DMS153 treated with DMSO at 0.1 percent for 48 hours (cell line): ENCODE measurements at regions not wholly inside any gene's neighbourhood (a gene's known extent, or its start where the extent isn't known, plus 50 kb on each side); places are given as distances from the start of the nearest gene placed in this dataset.

Source experiments
- DNase-seq: peaks from one replicate; lab custom pipeline; 2025; ENCODE audit not compliant: unreplicated experiment; lab: John Stamatoyannopoulos, UW

DNA sequence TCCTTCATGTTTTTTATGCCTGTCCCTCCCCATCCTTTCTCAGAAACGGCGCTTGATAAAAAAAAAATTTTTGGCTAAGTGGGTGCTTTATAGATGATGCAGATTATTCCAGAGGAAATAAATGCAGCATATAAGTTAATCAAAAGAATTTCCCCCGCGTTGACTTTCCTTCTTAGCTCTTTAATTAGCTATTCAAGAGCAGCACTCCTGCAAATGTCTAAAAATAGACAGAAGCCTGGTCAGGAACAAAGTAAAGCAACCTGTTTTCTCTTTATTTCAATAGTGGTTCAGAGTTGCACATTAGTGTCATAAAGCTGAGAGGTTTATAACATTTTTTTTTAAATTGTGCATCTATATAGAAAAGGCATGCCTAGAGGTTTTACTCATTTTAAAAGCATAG, 439.5 kb upstream of the LRRC7 start:
- no peak for DNase-seq

- no peak for DNase-seq
These were observed 438.2 kb upstream of the LRRC7 start for GRCh38 chr1:69129538-69129937.

DNA sequence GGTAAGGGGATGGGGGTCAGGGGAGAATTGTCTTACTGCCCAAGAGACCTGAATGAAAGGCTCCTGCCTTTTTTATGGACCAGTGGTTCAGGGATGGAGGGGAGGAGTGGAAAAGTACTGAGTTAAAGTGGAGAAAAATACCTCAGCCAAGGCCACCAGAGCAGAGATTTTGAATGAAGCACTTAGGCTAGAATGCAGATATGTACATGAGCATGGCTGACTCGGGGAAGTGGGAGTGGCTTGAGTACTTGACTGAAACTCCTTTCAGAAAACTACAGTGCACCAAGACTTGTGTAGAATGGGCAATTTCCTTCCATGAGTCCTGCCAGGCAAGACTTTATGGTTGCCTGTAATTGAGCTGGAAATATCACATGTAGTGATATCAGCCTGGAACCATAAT, 429.6 kb upstream of the LRRC7 start:
- DNase-seq: no peak

GRCh38 chr1:69139007-69139406, 428.7 kb upstream of the LRRC7 start:
- DNase-seq: no peak

DNA sequence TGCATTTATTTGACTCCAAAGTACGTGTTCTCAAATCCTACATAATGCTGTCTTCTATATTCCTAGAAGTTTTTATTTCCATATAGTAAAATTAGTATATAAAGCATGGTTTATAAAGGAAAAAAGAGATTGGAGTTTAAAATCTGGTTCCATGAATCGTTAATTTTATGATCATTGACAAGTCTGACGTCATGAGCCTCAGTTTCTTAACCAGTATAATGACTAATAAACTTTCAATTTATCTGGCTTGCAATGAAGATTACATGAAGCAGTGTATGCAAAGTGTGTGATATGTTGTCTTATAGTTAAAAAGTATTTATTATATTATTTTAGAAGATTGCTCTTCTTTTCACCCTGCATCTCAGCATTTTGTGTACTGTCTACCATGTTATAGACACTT, 421.4 kb upstream of the LRRC7 start:
- no peak for DNase-seq

GRCh38 chr1:69148731-69149130, 419.0 kb upstream of the LRRC7 start:
- no peak for DNase-seq

DNA sequence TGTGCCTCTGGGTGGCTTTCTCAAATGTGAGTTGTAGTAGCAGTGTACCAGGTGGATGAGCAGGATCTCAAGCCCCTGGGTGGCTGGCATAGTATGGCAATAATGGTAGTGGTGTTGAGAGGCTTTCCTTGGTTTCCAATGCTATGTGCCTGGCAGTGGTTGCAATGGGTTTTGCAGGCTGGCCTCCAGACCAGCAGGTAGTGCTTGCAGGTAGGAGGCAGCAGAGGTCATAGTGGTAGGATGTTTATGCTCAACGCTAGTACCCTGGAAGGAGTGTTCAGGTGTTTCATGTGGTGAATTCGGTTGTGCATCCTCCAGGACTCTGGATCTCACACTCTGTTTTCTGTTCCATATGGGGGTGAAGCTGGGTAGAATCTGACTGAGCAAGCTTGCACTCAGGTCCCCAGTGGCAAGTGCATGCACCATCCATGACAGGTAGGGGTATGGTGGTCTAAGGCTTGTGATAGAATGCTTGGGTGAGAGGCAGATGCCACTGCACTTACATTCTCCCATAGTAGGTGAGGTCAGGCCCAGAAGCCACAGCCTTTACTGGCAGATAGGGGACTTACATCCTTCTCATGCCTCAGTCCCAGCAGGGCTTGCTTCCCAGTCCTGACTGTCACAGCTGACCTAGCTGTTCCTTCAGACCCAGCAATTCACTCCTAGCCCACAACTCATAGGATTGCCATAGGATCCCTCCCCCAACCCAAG, 410.5 kb upstream of the LRRC7 start:
- no peak for DNase-seq

DNA sequence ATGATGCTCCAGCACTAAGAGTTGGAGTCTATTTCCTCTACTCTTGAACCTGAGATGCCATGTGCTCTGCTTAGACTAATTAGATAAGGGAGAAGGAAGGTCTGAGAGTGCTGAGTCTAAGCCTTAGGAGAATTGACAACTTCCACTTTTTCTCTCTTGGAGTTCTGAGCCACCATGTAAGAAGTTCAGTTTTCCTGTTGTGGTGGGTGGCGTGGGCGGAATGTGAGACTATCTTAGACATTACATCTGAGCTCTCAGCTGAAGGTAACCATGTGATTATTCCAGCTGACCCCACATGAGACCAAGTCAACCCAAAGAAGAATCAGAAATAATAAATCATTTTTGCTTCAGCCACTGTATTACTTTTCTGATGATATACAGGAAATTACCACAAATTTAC, 404.5 kb upstream of the LRRC7 start:
- DNase-seq: no peak

- DNase-seq: no peak
These were observed 403.9 kb upstream of the LRRC7 start for GRCh38 chr1:69163779-69164178.

- DNase-seq: no peak
These were observed 399.8 kb upstream of the LRRC7 start for GRCh38 chr1:69167876-69168275.

- DNase-seq: no peak
These were observed 396.5 kb upstream of the LRRC7 start for GRCh38 chr1:69171248-69171647.

DNA sequence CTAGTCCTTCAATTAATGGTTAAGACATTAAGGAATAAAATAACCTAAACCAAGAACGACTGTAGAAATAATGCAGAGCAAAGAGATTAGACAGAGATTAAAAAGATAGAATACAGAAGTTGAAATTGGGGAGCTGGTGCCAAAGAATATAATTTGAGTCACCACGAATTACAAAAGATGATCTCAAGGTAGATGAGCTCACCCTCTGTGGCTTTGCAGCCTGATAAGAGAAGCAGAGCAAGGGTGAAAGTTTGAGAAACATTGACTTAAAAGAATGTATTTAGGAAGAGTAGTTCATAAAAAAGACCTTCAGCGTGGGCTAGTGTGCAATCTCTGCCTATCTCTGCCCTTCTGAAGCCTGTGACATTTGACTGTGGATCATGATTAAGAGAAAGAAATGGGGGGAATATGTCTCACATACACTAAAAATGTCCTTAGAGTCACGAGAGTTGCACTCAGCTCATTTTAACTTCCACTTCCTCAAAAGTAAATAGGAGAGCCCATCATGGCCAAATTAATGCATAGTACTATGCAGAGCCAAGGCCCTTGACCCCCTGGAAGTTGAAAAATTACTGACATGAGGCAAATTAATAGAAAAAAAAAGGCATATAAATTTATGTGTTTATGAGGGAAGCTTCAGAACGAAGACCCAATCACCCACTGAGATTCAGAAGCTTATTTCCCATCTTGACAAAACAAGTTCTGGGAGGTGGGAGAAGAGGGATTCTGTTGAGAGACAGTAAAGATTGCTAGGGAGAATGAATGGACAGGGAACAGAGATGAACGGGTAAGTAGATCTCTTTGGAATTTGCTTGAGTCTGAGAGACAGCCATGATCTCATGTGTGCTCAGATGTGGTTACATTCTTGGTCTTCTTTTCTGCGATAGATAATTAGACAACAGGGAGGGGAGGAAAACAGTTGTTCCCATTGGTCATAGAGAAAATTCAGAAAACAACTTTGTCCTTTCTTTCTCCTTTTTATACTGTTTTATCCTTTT, 395.4 kb upstream of the LRRC7 start:
- DNase-seq: no peak

DNA sequence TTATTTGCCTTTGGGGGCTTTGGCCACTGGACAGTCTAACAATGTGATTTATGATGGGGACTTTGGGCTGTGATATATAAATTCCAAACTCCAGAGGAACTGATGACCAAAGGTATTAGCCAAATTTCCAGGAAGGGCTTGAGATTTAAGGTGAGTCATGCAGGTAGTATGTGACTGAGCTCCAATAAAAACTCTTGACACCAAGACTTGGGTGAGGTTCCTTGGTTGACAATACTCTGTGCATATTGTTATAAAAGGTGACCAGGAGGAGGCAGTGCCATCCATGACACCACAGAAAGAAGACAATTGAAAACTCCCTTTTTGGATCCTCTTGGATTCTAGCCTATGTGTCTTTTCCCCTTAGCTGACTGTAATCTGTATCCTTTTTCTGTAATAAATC, 392.7 kb upstream of the LRRC7 start:
- no peak for DNase-seq

- no peak for DNase-seq
These were observed 387.4 kb upstream of the LRRC7 start for GRCh38 chr1:69180358-69180757.

DNA sequence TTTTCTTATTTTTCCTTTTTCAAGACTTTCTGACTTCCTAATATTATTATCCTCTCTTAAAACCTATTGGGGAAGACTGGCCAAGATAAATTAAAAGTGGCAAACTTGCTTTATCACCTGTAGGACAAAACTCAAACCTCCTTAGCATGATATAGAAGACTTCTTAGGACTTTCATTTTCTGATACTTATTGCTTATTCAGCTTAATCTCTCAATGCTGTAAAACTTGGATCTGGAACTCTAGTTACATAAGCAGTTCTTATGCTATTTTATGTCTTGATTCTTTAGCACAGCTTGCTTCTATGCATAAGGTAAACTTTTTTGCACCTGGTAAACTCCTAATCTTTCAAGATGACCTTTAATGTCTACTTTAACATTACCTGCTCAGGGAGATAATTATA, 382.3 kb upstream of the LRRC7 start:
- no peak for DNase-seq

DNA sequence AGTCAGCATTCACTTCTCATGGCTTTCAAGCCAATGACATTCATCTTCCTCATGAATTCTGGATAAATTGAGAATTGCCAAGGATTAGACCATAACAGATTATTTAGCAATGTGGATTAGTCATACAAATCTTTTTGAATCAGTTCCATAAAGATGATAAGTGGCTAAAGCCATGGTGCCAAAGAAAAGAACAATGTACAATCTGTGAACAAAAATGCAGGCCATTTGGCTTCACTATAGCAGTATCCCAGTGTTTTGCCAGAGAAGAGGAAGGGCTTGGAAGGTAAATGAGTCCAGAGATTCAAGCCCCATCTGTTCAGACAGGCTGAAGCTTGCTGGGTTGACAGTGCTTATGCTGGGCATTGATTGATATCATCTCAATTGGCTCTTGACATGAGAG, 376.4 kb upstream of the LRRC7 start:
- DNase-seq: peak; percentile 87

DNA sequence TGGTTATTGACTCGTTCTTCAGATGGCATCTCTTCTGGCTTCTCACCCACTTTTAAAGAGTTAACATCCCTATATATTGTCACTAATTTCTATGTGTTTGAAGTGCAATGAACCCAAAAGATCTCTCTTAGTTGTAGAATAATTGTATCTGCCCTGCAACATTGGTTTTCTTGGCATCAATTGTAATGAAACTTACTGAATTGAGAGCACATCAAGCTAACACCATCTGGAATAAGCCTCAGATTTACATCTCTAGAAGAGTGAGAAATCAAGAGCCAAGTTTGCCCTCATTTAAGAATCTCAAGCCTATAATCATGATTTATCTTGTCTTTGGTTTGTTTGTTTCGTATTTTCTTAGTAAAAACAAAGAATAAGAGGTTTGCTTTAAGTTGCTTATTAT, 372.6 kb upstream of the LRRC7 start:
- no peak for DNase-seq

DNA sequence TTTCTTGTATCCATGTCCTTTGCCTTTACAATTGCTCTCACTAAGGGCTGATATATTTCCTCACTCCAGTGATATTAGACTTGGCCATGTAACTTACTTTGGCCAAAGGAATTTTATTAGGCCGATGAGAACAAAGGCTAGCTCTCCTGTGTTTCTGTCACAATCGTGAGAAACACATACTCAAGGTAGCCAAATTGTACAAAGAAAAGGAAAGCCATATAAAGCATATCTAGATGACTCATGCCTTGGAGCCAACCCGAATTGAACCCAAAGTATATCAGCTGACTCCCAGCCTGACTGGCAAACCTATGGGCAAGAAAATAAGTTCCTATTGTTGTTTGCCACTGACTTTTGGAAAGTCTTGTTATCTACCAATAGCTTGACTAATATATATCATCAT, 371.7 kb upstream of the LRRC7 start:
- DNase-seq: no peak

DNA sequence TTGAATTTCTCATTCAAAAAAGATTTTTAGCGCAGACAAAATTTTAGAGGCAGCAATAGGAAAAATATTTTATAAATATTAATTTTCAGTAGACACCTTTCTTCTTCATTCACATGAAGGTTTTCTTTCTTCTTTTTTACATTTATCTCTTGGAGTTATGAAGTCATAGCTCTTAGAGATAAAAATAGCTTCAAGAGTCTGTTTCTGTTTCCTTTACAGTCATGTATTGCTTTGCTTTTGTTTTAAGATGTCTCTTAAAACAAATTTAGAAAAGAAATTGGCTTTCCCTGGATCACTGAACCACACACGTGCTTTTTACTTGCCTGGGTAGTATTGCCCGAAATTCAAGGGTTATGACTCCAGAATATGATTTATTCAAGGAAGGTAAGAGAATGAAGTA, 369.9 kb upstream of the LRRC7 start:
- no peak for DNase-seq

DNA sequence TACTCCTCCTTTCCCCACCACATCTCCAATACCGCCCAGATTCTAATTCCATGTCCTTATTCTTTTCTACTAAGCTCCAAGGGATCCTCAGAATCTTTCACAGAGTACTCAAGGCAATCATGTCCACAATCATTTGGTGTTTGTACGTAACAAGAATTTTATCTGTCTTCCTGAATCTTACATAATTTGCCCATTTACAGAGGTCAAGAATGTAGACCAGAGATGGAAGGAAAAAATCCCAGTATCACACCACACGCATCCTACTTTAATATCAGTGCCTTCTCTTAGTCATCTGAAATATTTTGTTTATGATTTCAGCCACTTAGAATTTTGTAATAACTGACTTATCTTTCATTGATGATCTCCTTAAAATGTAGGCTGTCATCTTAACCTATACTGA, 366.0 kb upstream of the LRRC7 start:
- no peak for DNase-seq

GRCh38 chr1:69203166-69203565, 364.6 kb upstream of the LRRC7 start:
- DNase-seq: no peak

- no peak for DNase-seq
These were observed 354.1 kb upstream of the LRRC7 start for GRCh38 chr1:69213644-69214043.
